ENCODE measurements at regions not wholly inside any gene's neighbourhood (a gene's known extent, or its start where the extent isn't known, plus 50 kb on each side); places are given as distances from the start of the nearest gene placed in this dataset.
"Not testable (repeated sequence)": the region's sequence is repeated elsewhere in the genome, so short reads cannot be mapped to it uniquely, and the experiment has no call there.

GRCh38 chr7:145151676-145152075 is 315.8 kb upstream of the TPK1 start:
- DNase-seq (ENCODE audit: low spot score in 2 of 2) = no peak
- H3K27ac Mint-ChIP-seq (ENCODE audit: low read depth) = no peak overlapping the region
- no peaks in the 10 kb centered on the region for H3K36me3 Mint-ChIP-seq (ENCODE audit: insufficient read depth)
- H3K9me3 Mint-ChIP-seq = peaks cover 10% of the 10 kb centered on the region
- H3K4me3 Mint-ChIP-seq = no peak overlapping the region
- H3K4me1 Mint-ChIP-seq = no peaks in the 10 kb centered on the region
- ATAC-seq (replicated peaks; ENCODE audit: extremely low read depth, poor library complexity, severe bottlenecking) = no peak
- H3K27me3 Mint-ChIP-seq = no peaks in the 10 kb centered on the region

- Mint-ChIP-seq H3K4me3 (no peak overlapping the region), H3K27me3 (no peaks in the 10 kb centered on the region), H3K4me1 (no peaks in the 10 kb centered on the region), H3K36me3 (ENCODE audit: insufficient read depth) (no peaks in the 10 kb centered on the region), H3K9me3 (peaks cover 10% of the 10 kb centered on the region), H3K27ac (ENCODE audit: low read depth) (no peak overlapping the region)
- ATAC-seq (replicated peaks; ENCODE audit: extremely low read depth, poor library complexity, severe bottlenecking) = no peak
- no peak for DNase-seq (ENCODE audit: low spot score in 2 of 2)
Measured at GRCh38 chr7:145147865-145148264, 312.0 kb upstream of the TPK1 start.

GRCh38 chr7:145143685-145144084 is 307.8 kb upstream of the TPK1 start:
- no peaks in the 10 kb centered on the region for H3K36me3 Mint-ChIP-seq (ENCODE audit: insufficient read depth)
- no peaks in the 10 kb centered on the region for H3K4me1 Mint-ChIP-seq

GRCh38 chr7:145134377-145134776 is 298.5 kb upstream of the TPK1 start:
- Mint-ChIP-seq H3K9me3 (peaks cover 6% of the 10 kb centered on the region), H3K27ac (ENCODE audit: low read depth) (no peak overlapping the region), H3K36me3 (ENCODE audit: insufficient read depth) (no peaks in the 10 kb centered on the region), H3K4me1 (no peaks in the 10 kb centered on the region), H3K4me3 (no peak overlapping the region), H3K27me3 (no peaks in the 10 kb centered on the region)
- ATAC-seq (replicated peaks; ENCODE audit: extremely low read depth, poor library complexity, severe bottlenecking) (no peak), DNase-seq (ENCODE audit: low spot score in 2 of 2) (no peak)

More at GRCh38 chr7:145143685-145144084, 307.8 kb upstream of the TPK1 start:
- Mint-ChIP-seq H3K9me3 (no peaks in the 10 kb centered on the region), H3K27me3 (no peaks in the 10 kb centered on the region), H3K4me3 (no peak overlapping the region), H3K27ac (ENCODE audit: low read depth) (no peak overlapping the region)
- ATAC-seq (replicated peaks; ENCODE audit: extremely low read depth, poor library complexity, severe bottlenecking) = no peak
- DNase-seq (ENCODE audit: low spot score in 2 of 2) = no peak

GRCh38 chr7:145123502-145123901 is 287.6 kb upstream of the TPK1 start:
- H3K27ac Mint-ChIP-seq (ENCODE audit: low read depth) = no peak overlapping the region
- DNase-seq (ENCODE audit: low spot score in 2 of 2) (no peak), ATAC-seq (replicated peaks; ENCODE audit: extremely low read depth, poor library complexity, severe bottlenecking) (no peak)
- peaks cover 12% of the 10 kb centered on the region for H3K27me3 Mint-ChIP-seq
- no peaks in the 10 kb centered on the region for H3K36me3 Mint-ChIP-seq (ENCODE audit: insufficient read depth)
- H3K4me3 Mint-ChIP-seq = no peak overlapping the region
- H3K4me1 Mint-ChIP-seq = no peaks in the 10 kb centered on the region
- peaks cover 6% of the 10 kb centered on the region for H3K9me3 Mint-ChIP-seq

GRCh38 chr7:145106001-145106400 is 270.1 kb upstream of the TPK1 start:
- ATAC-seq (replicated peaks; ENCODE audit: extremely low read depth, poor library complexity, severe bottlenecking) = no peak
- Mint-ChIP-seq H3K9me3 (no peaks in the 10 kb centered on the region), H3K27me3 (peaks cover under 1% of the 10 kb centered on the region), H3K4me1 (no peaks in the 10 kb centered on the region), H3K27ac (ENCODE audit: low read depth) (no peak overlapping the region), H3K4me3 (no peak overlapping the region), H3K36me3 (ENCODE audit: insufficient read depth) (no peaks in the 10 kb centered on the region)
- DNase-seq (ENCODE audit: low spot score in 2 of 2) = no peak

- Mint-ChIP-seq H3K4me1 (no peaks in the 10 kb centered on the region), H3K9me3 (no peaks in the 10 kb centered on the region), H3K27ac (ENCODE audit: low read depth) (no peak overlapping the region), H3K27me3 (peaks cover 5% of the 10 kb centered on the region), H3K4me3 (no peak overlapping the region), H3K36me3 (ENCODE audit: insufficient read depth) (no peaks in the 10 kb centered on the region)
- ATAC-seq (replicated peaks; ENCODE audit: extremely low read depth, poor library complexity, severe bottlenecking) = no peak
- no peak for DNase-seq (ENCODE audit: low spot score in 2 of 2)
Measured at GRCh38 chr7:145105561-145105960, 269.7 kb upstream of the TPK1 start.

- H3K36me3 Mint-ChIP-seq (ENCODE audit: insufficient read depth) = no peaks in the 10 kb centered on the region
- no peaks in the 10 kb centered on the region for H3K9me3 Mint-ChIP-seq
- H3K4me1 Mint-ChIP-seq = no peaks in the 10 kb centered on the region
- H3K27ac Mint-ChIP-seq (ENCODE audit: low read depth) = no peak overlapping the region
- DNase-seq (ENCODE audit: low spot score in 2 of 2) (no peak), ATAC-seq (replicated peaks; ENCODE audit: extremely low read depth, poor library complexity, severe bottlenecking) (no peak)
- peaks cover 17% of the 10 kb centered on the region for H3K27me3 Mint-ChIP-seq
- H3K4me3 Mint-ChIP-seq = no peak overlapping the region
Measured at GRCh38 chr7:145104400-145104799, 268.5 kb upstream of the TPK1 start.

GRCh38 chr7:145102199-145102598 is 266.3 kb upstream of the TPK1 start:
- not testable (repeated sequence) for H3K27ac Mint-ChIP-seq (ENCODE audit: low read depth); ATAC-seq (replicated peaks; ENCODE audit: extremely low read depth, poor library complexity, severe bottlenecking); H3K4me3 Mint-ChIP-seq; H3K9me3 Mint-ChIP-seq; H3K36me3 Mint-ChIP-seq (ENCODE audit: insufficient read depth); H3K4me1 Mint-ChIP-seq; DNase-seq (ENCODE audit: low spot score in 2 of 2)
- peaks cover 20% of the 10 kb centered on the region for H3K27me3 Mint-ChIP-seq

- H3K36me3 Mint-ChIP-seq (ENCODE audit: insufficient read depth) = no peaks in the 10 kb centered on the region
- no peak for ATAC-seq (replicated peaks; ENCODE audit: extremely low read depth, poor library complexity, severe bottlenecking)
- no peak overlapping the region for H3K4me3 Mint-ChIP-seq
- H3K4me1 Mint-ChIP-seq = no peaks in the 10 kb centered on the region
- H3K9me3 Mint-ChIP-seq = no peaks in the 10 kb centered on the region
- H3K27me3 Mint-ChIP-seq = no peaks in the 10 kb centered on the region
- no peak for DNase-seq (ENCODE audit: low spot score in 2 of 2)
- H3K27ac Mint-ChIP-seq (ENCODE audit: low read depth) = no peak overlapping the region
Measured at GRCh38 chr7:145092766-145093165, 256.9 kb upstream of the TPK1 start.

- Mint-ChIP-seq H3K4me1 (no peaks in the 10 kb centered on the region), H3K4me3 (no peak overlapping the region), H3K27ac (ENCODE audit: low read depth) (no peak overlapping the region), H3K9me3 (peaks cover 6% of the 10 kb centered on the region), H3K27me3 (peaks cover 5% of the 10 kb centered on the region), H3K36me3 (ENCODE audit: insufficient read depth) (no peaks in the 10 kb centered on the region)
- ATAC-seq (replicated peaks; ENCODE audit: extremely low read depth, poor library complexity, severe bottlenecking) = no peak
- DNase-seq (ENCODE audit: low spot score in 2 of 2) = no peak
Measured at GRCh38 chr7:145088111-145088745, 252.4 kb upstream of the TPK1 start.

GRCh38 chr7:145082366-145083161 is 246.7 kb upstream of the TPK1 start:
- Mint-ChIP-seq H3K4me3 (no peak overlapping the region), H3K36me3 (ENCODE audit: insufficient read depth) (no peaks in the 10 kb centered on the region), H3K9me3 (peaks cover 6% of the 10 kb centered on the region), H3K4me1 (no peaks in the 10 kb centered on the region), H3K27me3 (peaks cover 18% of the 10 kb centered on the region), H3K27ac (ENCODE audit: low read depth) (no peak overlapping the region)
- no peak for ATAC-seq (replicated peaks; ENCODE audit: extremely low read depth, poor library complexity, severe bottlenecking)
- DNase-seq (ENCODE audit: low spot score in 2 of 2) = no peak

- no peaks in the 10 kb centered on the region for H3K4me1 Mint-ChIP-seq
- no peak for ATAC-seq (replicated peaks; ENCODE audit: extremely low read depth, poor library complexity, severe bottlenecking)
- no peaks in the 10 kb centered on the region for H3K36me3 Mint-ChIP-seq (ENCODE audit: insufficient read depth)
- H3K9me3 Mint-ChIP-seq = no peaks in the 10 kb centered on the region
- no peaks in the 10 kb centered on the region for H3K27me3 Mint-ChIP-seq
- no peak overlapping the region for H3K4me3 Mint-ChIP-seq
- H3K27ac Mint-ChIP-seq (ENCODE audit: low read depth) = no peak overlapping the region
- DNase-seq (ENCODE audit: low spot score in 2 of 2) = no peak
Measured at GRCh38 chr7:145065473-145065872, 229.6 kb upstream of the TPK1 start.

All from central memory CD8-positive, alpha-beta T cell (primary cell).